ENCODE measurements at regions not wholly inside any gene's neighbourhood (a gene's known extent, or its start where the extent isn't known, plus 50 kb on each side); places are given as distances from the start of the nearest gene placed in this dataset.

- TF ChIP-seq CTCF (conservative IDR thresholded peaks at IDR 0.05; ENCODE audit: low read length), result no peak
- no peak for TF ChIP-seq EZH2phosphoT487 (IDR thresholded peaks at IDR 0.05; ENCODE audit: borderline replicate concordance, low read depth, low read length)
Measured at GRCh38 chr1:20426923-20427322, 59.1 kb downstream of the CAMK2N1 start.
